Fibroblast of villous mesenchyme (primary cell): ENCODE measurements at regions not wholly inside any gene's neighbourhood (a gene's known extent, or its start where the extent isn't known, plus 50 kb on each side); places are given as distances from the start of the nearest gene placed in this dataset.

ENCODE experiments used
- DNase-seq: peaks from one replicate; pipeline ENCODE4 v3.0.0-alpha.2; 2010; ENCODE audit warnings: low read depth
- H3K4me3 ChIP-seq: 2 replicates; pipeline ENCODE4 v1.5.1; 2011; ENCODE audit warnings: low read depth, mild to moderate bottlenecking, low read length
- TF ChIP-seq, protein P1 (sequence below): IDR thresholded peaks from 2 replicates; pipeline ENCODE4 v1.5.1; 2012; ENCODE audit warnings: low read depth, mild to moderate bottlenecking, low read length; ENCODE audit not compliant: insufficient read depth

DNA sequence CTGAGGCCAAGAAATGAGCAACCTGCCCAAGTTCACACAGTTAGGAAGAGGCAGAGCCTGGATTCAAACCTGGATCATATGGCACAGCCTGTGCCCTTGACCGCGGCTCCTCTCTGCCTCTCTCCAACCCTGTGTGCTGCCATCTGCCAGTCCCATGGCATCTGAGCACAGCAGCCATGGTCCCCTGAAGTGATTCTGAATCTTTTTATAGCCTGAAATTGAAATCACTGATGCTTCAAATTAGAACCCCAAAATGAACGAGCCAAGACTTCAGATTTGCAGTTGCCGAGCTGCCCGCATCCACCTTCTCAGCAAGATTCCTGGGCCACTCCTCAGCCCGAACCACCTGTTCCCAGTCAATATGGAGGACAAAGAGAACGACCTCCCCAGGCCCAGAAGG lies 252.7 kb downstream of the CTTN start:
- TF ChIP-seq, protein P1, sequence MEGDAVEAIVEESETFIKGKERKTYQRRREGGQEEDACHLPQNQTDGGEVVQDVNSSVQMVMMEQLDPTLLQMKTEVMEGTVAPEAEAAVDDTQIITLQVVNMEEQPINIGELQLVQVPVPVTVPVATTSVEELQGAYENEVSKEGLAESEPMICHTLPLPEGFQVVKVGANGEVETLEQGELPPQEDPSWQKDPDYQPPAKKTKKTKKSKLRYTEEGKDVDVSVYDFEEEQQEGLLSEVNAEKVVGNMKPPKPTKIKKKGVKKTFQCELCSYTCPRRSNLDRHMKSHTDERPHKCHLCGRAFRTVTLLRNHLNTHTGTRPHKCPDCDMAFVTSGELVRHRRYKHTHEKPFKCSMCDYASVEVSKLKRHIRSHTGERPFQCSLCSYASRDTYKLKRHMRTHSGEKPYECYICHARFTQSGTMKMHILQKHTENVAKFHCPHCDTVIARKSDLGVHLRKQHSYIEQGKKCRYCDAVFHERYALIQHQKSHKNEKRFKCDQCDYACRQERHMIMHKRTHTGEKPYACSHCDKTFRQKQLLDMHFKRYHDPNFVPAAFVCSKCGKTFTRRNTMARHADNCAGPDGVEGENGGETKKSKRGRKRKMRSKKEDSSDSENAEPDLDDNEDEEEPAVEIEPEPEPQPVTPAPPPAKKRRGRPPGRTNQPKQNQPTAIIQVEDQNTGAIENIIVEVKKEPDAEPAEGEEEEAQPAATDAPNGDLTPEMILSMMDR = no peak
- H3K4me3 ChIP-seq = no peak overlapping the region
- DNase-seq = no peak

DNA sequence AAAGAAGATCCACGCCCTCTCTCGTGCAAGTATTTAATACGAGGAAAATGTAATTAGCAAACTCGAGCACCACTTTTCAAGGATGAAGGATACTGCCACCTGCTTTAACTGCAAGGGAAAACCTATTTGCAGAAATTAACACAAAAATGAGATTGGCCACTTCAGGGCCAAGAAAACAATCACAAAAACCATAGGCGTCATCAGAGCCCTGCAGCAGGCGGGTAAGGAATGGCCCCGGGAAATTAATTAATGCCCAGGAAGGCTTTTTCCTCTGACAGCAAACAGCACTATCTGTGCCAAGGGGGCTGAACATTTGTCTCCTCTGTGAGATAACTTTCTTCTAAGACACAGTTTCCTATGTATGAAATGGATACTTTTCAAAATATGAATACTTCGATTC lies 255.7 kb downstream of the CTTN start:
- DNase-seq = no peak
- TF ChIP-seq, protein P1 = no peak
- H3K4me3 ChIP-seq = no peak overlapping the region

DNA sequence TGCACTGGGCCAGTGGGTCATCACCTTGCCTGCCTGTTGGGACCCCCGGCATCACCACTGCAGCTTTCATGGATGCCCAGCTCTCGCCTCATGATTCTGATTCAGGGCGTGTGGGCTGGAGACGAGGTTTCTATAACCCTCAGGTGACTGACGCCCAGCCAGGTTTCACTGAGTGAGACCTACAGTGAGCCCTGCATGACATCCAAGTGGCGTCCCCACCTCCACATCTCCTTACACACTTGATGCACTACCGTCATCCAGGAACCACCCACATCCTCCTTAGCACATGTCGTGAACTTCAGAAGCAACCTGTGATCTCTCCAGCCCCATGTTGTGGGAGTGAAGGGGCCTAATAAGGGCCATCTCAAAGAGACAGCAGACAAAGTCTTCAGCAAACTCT lies 257.5 kb downstream of the CTTN start:
- TF ChIP-seq, protein P1 = no peak
- DNase-seq = no peak
- H3K4me3 ChIP-seq = no peak overlapping the region

DNA sequence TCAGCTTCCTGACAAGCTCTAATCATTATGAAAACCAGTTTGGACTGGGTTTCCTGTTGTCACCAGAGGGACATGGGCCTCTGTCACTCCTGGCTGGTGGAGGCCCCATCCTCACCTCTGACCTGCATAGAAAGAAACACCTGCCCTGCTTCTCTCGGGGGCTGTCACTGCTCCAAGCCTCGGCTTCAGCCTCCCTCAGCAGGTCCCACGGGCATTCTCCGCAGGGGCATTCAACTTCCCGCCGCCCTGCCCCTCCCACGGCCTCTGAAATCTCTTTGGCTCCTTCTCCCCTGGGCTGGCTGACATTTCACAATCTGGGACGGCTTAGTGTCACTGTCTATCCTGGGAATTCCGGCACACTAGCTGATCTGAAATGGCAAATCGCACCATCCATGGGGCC lies 257.9 kb downstream of the CTTN start:
- TF ChIP-seq, protein P1 = no peak
- H3K4me3 ChIP-seq = no peak overlapping the region
- DNase-seq = no peak

DNA sequence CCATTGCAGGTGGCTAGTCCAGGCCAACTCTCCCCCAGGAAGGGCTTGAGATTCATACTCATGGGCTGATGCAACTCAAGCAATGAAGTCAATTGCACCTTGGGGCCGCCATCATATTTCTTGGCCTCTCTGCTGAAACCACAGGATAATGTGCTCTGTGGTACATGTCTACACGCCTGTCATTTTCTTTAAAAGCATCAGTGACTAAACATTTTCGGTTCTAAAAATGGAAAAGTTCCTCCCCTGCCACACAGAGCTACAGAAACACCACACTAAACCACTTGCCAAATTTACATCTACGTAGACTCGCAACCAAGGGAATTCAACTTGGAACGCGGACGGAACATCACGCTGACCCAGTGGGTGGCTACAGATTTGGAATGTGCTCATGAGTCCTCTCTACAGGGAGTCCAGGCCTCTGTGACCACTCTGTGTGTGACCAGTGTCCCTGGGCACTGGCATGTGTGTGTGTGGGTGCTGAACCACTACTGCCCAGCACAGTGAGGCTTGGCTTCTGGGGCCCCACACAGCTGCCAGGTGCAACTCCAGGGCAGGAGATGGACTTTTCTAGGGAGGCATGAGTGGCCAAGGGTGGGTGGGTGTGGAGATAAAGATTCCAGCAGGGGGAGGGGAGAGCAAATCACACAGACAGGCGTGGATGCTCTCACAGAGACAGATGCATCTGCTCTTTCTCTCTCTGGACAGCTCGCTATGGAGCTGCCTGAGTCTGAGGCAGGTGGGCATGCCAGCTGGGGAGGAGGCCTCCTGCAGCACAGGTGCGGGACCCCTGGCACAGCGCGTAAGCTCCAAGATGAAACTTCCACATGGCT lies 261.9 kb downstream of the CTTN start:
- DNase-seq = no peak

DNA sequence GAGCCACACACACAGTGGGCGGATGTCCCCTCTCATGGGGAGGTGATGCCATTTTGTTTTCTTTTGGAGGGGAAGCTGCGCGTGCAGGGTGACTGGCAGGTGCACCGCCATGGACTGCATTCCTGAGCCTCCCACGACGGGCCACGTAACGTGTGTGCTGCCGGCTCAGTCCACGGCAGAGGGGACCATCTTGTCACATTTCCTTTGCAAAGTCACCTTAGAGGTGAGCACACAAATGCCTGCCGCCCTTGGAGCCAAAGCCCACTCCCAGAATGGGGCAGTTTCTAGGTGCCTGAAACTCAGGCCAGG lies 262.5 kb downstream of the CTTN start:
- H3K4me3 ChIP-seq = no peak overlapping the region
- TF ChIP-seq, protein P1 = no peak
- no peak for DNase-seq

More for the DNA sequence above, 261.9 kb downstream of the CTTN start:
- H3K4me3 ChIP-seq = no peak overlapping the region
- TF ChIP-seq, protein P1 = no peak
